ENCODE measurements at regions not wholly inside any gene's neighbourhood (a gene's known extent, or its start where the extent isn't known, plus 50 kb on each side); places are given as distances from the start of the nearest gene placed in this dataset.

DNA sequence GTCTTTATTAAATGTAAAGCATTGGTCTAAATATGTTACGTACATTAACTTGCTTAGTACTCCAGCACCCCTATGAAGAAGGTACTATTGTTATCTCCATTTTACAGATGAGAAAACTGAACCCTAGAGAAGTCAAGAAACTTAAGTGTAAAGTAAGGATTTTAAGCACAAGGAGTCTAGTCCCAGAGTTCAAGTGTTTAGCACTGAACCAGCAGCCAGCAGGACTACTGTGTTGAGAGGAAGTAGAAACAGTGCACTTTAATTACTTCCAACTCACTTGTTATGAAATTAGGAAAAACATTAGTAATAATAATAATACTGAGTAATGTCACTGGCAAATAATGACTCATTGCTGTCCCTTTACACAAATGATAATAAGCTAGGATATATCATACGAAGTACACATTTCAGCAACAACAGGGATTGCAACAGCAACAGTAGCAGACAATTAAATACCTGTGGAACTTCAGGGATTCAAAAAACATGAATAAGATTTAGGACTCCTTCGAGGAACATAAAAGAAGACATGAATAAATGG is 548.1 kb upstream of the HS3ST1 start:
- H3K4me3 ChIP-seq (ENCODE audit: low read length): no peak overlapping the region
- peaks cover 6% of the 10 kb centered on the region for H3K4me1 ChIP-seq (ENCODE audit: low read length)
- H3K79me2 ChIP-seq (ENCODE audit: low read length): no peaks in the 10 kb centered on the region
- no peaks in the 10 kb centered on the region for H3K9me3 ChIP-seq (ENCODE audit: insufficient read depth, low read length)
- no peaks in the 10 kb centered on the region for H3K27me3 ChIP-seq (ENCODE audit: low read depth, low read length)
- H3K36me3 ChIP-seq (replicated peaks; ENCODE audit: low read depth, low read length): no peaks in the 10 kb centered on the region
- TF ChIP-seq, protein P1, sequence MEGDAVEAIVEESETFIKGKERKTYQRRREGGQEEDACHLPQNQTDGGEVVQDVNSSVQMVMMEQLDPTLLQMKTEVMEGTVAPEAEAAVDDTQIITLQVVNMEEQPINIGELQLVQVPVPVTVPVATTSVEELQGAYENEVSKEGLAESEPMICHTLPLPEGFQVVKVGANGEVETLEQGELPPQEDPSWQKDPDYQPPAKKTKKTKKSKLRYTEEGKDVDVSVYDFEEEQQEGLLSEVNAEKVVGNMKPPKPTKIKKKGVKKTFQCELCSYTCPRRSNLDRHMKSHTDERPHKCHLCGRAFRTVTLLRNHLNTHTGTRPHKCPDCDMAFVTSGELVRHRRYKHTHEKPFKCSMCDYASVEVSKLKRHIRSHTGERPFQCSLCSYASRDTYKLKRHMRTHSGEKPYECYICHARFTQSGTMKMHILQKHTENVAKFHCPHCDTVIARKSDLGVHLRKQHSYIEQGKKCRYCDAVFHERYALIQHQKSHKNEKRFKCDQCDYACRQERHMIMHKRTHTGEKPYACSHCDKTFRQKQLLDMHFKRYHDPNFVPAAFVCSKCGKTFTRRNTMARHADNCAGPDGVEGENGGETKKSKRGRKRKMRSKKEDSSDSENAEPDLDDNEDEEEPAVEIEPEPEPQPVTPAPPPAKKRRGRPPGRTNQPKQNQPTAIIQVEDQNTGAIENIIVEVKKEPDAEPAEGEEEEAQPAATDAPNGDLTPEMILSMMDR (IDR thresholded peaks at IDR 0.05; ENCODE audit: low read depth, low read length): no peak
- TF ChIP-seq EZH2phosphoT487 (IDR thresholded peaks at IDR 0.05; ENCODE audit: low read depth): no peak
- no peak overlapping the region for H3K27ac ChIP-seq (ENCODE audit: low read length)
- H3K4me2 ChIP-seq (ENCODE audit: low read length): peak overlapping the region; percentile 14; the same call in 1 of the 2 replicates
- H2AFZ ChIP-seq (ENCODE audit: low read depth, low read length): no peak overlapping the region
- no peak overlapping the region for H3K9ac ChIP-seq (ENCODE audit: low read length)
- no peaks in the 10 kb centered on the region for H4K20me1 ChIP-seq (ENCODE audit: insufficient read depth, low read length)

DNA sequence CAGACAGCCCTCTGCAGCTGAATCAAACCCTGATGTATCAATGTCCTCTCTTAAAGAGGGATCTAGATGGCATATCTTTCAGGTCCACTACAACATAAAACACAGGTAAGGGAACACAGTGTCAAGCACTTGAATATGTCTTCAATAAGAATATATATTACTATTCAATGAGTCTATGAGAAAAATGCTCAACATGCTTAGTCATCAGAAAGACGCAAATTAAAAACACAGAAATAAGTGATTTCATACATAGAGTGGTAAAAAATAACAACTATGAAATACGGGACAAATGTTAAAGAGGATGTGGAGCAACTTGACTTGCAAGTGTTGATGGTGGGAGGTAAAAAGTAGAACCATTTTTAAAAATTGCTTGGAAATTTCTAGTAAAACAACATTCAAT is 544.6 kb upstream of the HS3ST1 start:
- no peak overlapping the region for H3K4me2 ChIP-seq (ENCODE audit: low read length)
- no peaks in the 10 kb centered on the region for H3K27me3 ChIP-seq (ENCODE audit: low read depth, low read length)
- H3K9me3 ChIP-seq (ENCODE audit: insufficient read depth, low read length): no peaks in the 10 kb centered on the region
- no peak overlapping the region for H3K9ac ChIP-seq (ENCODE audit: low read length)
- no peak overlapping the region for H3K4me3 ChIP-seq (ENCODE audit: low read length)
- H2AFZ ChIP-seq (ENCODE audit: low read depth, low read length): no peak overlapping the region
- H3K36me3 ChIP-seq (replicated peaks; ENCODE audit: low read depth, low read length): no peaks in the 10 kb centered on the region
- H3K79me2 ChIP-seq (ENCODE audit: low read length): no peaks in the 10 kb centered on the region
- no peaks in the 10 kb centered on the region for H4K20me1 ChIP-seq (ENCODE audit: insufficient read depth, low read length)
- H3K27ac ChIP-seq (ENCODE audit: low read length): no peak overlapping the region
- TF ChIP-seq EZH2phosphoT487 (IDR thresholded peaks at IDR 0.05; ENCODE audit: low read depth): no peak
- TF ChIP-seq, protein P1 (IDR thresholded peaks at IDR 0.05; ENCODE audit: low read depth, low read length): no peak
- peaks cover 6% of the 10 kb centered on the region for H3K4me1 ChIP-seq (ENCODE audit: low read length)

DNA sequence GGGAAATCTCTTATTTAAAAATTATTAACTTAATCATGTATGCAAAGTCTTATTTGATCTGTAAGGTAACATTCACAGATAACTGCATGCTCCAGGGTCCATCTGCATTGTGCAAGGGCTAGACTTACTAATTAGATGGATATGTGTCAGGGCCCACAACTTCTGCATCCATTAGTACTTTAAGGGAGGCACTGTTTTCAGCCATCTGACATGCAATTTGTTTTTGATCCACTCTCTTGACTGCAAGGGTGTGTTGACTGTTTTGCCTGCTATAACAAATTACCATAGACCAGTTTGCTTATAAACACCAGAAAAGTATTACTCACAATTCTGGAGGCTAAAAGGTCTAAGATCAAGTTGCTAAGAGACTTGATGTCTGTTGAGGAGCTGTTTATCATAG is 542.1 kb upstream of the HS3ST1 start:
- Histone ChIP-seq H3K9me3 (ENCODE audit: insufficient read depth, low read length) (no peaks in the 10 kb centered on the region), H2AFZ (ENCODE audit: low read depth, low read length) (no peak overlapping the region), H3K36me3 (replicated peaks; ENCODE audit: low read depth, low read length) (no peaks in the 10 kb centered on the region), H3K79me2 (ENCODE audit: low read length) (no peaks in the 10 kb centered on the region), H3K4me2 (ENCODE audit: low read length) (no peak overlapping the region), H3K4me3 (ENCODE audit: low read length) (no peak overlapping the region), H3K9ac (ENCODE audit: low read length) (no peak overlapping the region), H3K27me3 (ENCODE audit: low read depth, low read length) (no peaks in the 10 kb centered on the region), H3K27ac (ENCODE audit: low read length) (no peak overlapping the region), H3K4me1 (ENCODE audit: low read length) (no peaks in the 10 kb centered on the region), H4K20me1 (ENCODE audit: insufficient read depth, low read length) (no peaks in the 10 kb centered on the region)
- TF ChIP-seq, protein P1 (IDR thresholded peaks at IDR 0.05; ENCODE audit: low read depth, low read length): no peak
- TF ChIP-seq EZH2phosphoT487 (IDR thresholded peaks at IDR 0.05; ENCODE audit: low read depth): no peak

DNA sequence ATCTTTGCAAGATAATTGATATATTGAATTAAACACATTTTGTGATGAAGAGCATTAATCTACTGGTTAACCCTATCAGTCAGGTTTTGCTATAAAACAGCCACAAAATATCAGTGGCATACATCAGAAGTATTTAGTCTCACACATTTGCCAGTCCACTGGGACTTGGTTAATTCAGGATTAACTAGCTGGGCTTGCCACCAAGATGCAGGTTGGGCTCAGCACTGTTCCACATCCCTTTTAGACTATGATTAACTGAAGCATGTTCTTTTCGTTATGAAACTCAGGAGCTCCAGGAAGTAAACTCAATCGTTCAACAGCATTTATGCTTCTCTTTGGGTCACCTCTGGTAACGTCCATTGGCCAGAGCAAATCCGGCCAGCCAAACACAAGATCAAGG is 538.1 kb upstream of the HS3ST1 start:
- Histone ChIP-seq H3K9ac (ENCODE audit: low read length) (no peak overlapping the region), H3K27ac (ENCODE audit: low read length) (no peak overlapping the region), H2AFZ (ENCODE audit: low read depth, low read length) (no peak overlapping the region; the same call in 1 of the 2 replicates), H3K4me1 (ENCODE audit: low read length) (no peaks in the 10 kb centered on the region), H4K20me1 (ENCODE audit: insufficient read depth, low read length) (no peaks in the 10 kb centered on the region), H3K36me3 (replicated peaks; ENCODE audit: low read depth, low read length) (no peaks in the 10 kb centered on the region), H3K4me3 (ENCODE audit: low read length) (no peak overlapping the region), H3K4me2 (ENCODE audit: low read length) (no peak overlapping the region), H3K9me3 (ENCODE audit: insufficient read depth, low read length) (no peaks in the 10 kb centered on the region), H3K27me3 (ENCODE audit: low read depth, low read length) (no peaks in the 10 kb centered on the region), H3K79me2 (ENCODE audit: low read length) (no peaks in the 10 kb centered on the region)
- no peak for TF ChIP-seq EZH2phosphoT487 (IDR thresholded peaks at IDR 0.05; ENCODE audit: low read depth)
- TF ChIP-seq, protein P1 (IDR thresholded peaks at IDR 0.05; ENCODE audit: low read depth, low read length): no peak
